GM19455 (cell line): ENCODE measurements at regions not wholly inside any gene's neighbourhood (a gene's known extent, or its start where the extent isn't known, plus 50 kb on each side); places are given as distances from the start of the nearest gene placed in this dataset.
"Not testable (repeated sequence)": the region's sequence is repeated elsewhere in the genome, so short reads cannot be mapped to it uniquely, and the experiment has no call there.

Source experiments
- ATAC-seq: cut with Tn5 transposase; IDR thresholded peaks from one replicate; pipeline ENCODE4 v1.9.1; 2021; ENCODE audit not compliant: unreplicated experiment

GRCh38 chr10:62935022-62935421, 118.9 kb upstream of the EGR2 start:
- ATAC-seq: no peak

GRCh38 chr10:62934258-62934657, 118.1 kb upstream of the EGR2 start:
- no peak for ATAC-seq

- ATAC-seq: not testable (repeated sequence)
Observed at GRCh38 chr10:62928763-62929162, 112.6 kb upstream of the EGR2 start.

- no peak for ATAC-seq
Observed at GRCh38 chr10:62926407-62926806, 110.2 kb upstream of the EGR2 start.

- peak; percentile 62 for ATAC-seq
Observed at GRCh38 chr10:62924344-62924748, 108.2 kb upstream of the EGR2 start.

- no peak for ATAC-seq
Observed at GRCh38 chr10:62919776-62920175, 103.6 kb upstream of the EGR2 start.

- ATAC-seq: no peak
Observed at GRCh38 chr10:62917475-62918238, 101.5 kb upstream of the EGR2 start.

- no peak for ATAC-seq
Observed at GRCh38 chr10:62916141-62916603, 100.0 kb upstream of the EGR2 start.

- no peak for ATAC-seq
Observed at GRCh38 chr10:62915158-62915557, 99.0 kb upstream of the EGR2 start.

- no peak for ATAC-seq
Observed at GRCh38 chr10:62912086-62912485, 95.9 kb upstream of the EGR2 start.

GRCh38 chr10:62911210-62911963, 95.2 kb upstream of the EGR2 start:
- ATAC-seq: no peak

- no peak for ATAC-seq
Observed at GRCh38 chr10:62907470-62908212, 91.5 kb upstream of the EGR2 start.

- no peak for ATAC-seq
Observed at GRCh38 chr10:62904281-62904875, 88.2 kb upstream of the EGR2 start.

GRCh38 chr10:62903828-62904227, 87.7 kb upstream of the EGR2 start:
- ATAC-seq: no peak

- no peak for ATAC-seq
Observed at GRCh38 chr10:62900829-62901571, 84.8 kb upstream of the EGR2 start.

GRCh38 chr10:62899311-62899710, 83.1 kb upstream of the EGR2 start:
- no peak for ATAC-seq

- ATAC-seq: no peak
Observed at GRCh38 chr10:62895063-62895462, 78.9 kb upstream of the EGR2 start.

- ATAC-seq: no peak
Observed at GRCh38 chr10:62894156-62894555, 78.0 kb upstream of the EGR2 start.

- ATAC-seq: no peak
Observed at GRCh38 chr10:62893036-62893435, 76.9 kb upstream of the EGR2 start.

- ATAC-seq: no peak
Observed at GRCh38 chr10:62890395-62890794, 74.2 kb upstream of the EGR2 start.

GRCh38 chr10:62887642-62888041, 71.5 kb upstream of the EGR2 start:
- no peak for ATAC-seq
